Ovary (tissue), 3 donors: ENCODE measurements at regions not wholly inside any gene's neighbourhood (a gene's known extent, or its start where the extent isn't known, plus 50 kb on each side); places are given as distances from the start of the nearest gene placed in this dataset.

Experiments used
- CTCF ChIP-seq, 3 donors: fragments of 450-650 bp in 2 of 3; fragments of 200-600 bp in 1 of 3; IDR thresholded peaks; one replicate each; pipeline versions ENCODE4 v1.5.1 to v1.8.0; 2016 to 2022; ENCODE audit warnings: antibody characterized with exemption in 3 of 3, mild to moderate bottlenecking in 1 of 3
- POLR2A ChIP-seq: fragments of 450-650 bp; IDR thresholded peaks from one replicate; pipeline ENCODE4 v1.6.1; 2017; ENCODE audit warnings: antibody characterized with exemption, mild to moderate bottlenecking, moderate library complexity
- donor health status: DM: no; HTN: no; CAD: no.

DNA sequence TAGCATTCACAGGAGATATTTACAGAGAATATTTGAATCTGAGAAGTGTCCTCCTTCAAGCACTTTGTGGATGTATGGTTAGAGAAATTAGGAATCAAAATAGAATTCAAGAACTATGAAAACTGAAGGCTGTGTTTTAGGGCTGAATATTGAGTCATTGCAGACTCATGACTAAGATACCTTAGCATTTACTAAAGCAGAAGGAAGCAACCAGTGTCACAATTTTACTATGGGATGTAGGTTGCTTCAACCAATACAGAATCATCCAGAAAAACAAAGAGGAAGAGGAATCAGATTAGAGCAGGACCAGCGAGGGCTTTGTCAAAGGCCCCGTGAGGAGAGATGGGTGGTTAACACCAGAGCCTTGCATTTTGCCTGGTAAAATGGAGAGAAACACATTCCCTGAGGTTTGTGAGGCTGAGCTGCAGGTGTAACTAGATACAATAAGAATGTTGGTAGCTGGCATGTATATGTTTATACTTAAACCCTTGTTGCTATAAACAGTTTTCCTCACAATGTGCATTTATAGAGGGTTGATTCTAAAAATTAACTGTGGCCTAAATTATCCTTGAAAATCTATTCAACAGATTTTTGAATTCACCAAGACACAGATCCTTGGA lies 518.1 kb downstream of the AGTPBP1 start:
- no peak for TF ChIP-seq POLR2A
- no peak for TF ChIP-seq CTCF (IDR thresholded peaks at IDR 0.05)
